ENCODE measurements at regions not wholly inside any gene's neighbourhood (a gene's known extent, or its start where the extent isn't known, plus 50 kb on each side); places are given as distances from the start of the nearest gene placed in this dataset.

DNA sequence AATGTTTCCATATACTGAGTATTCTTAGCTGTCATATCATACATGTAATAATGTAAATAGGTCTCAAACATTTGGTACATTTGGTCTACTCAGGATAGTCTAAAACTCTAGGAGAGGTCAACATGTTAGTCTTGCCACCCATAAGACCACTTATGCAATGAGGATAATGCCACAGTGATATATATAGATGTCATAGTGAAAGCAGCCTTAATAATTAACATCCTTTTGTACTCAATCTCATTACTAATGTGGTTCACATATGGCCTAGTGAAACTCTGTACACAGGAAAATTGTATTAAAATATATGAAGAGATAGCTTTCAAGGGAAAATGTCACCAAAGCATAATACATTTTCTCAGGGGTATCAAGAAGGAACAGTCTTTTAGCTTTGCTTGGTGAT is 577.9 kb downstream of the TFAP2B start:
- Histone ChIP-seq H2AFZ (replicated peaks) (no peak overlapping the region), H3K27ac (no peak overlapping the region), H3K36me3 (no peaks in the 10 kb centered on the region), H3F3A (ENCODE audit: low read depth) (no peaks in the 10 kb centered on the region), H3K27me3 (no peaks in the 10 kb centered on the region), H3K9ac (no peak overlapping the region), H3K4me2 (no peak overlapping the region), H3K4me3 (no peak overlapping the region), H3K4me1 (no peaks in the 10 kb centered on the region), H3K79me2 (ENCODE audit: low read depth) (no peaks in the 10 kb centered on the region), H4K20me1 (ENCODE audit: low read depth) (no peaks in the 10 kb centered on the region), H3K9me3 (ENCODE audit: low read depth) (no peaks in the 10 kb centered on the region)
- TF ChIP-seq EZH2phosphoT487 (IDR thresholded peaks at IDR 0.05) (no peak), EZH2 (IDR thresholded peaks at IDR 0.05) (no peak)
- TF ChIP-seq, protein P1, sequence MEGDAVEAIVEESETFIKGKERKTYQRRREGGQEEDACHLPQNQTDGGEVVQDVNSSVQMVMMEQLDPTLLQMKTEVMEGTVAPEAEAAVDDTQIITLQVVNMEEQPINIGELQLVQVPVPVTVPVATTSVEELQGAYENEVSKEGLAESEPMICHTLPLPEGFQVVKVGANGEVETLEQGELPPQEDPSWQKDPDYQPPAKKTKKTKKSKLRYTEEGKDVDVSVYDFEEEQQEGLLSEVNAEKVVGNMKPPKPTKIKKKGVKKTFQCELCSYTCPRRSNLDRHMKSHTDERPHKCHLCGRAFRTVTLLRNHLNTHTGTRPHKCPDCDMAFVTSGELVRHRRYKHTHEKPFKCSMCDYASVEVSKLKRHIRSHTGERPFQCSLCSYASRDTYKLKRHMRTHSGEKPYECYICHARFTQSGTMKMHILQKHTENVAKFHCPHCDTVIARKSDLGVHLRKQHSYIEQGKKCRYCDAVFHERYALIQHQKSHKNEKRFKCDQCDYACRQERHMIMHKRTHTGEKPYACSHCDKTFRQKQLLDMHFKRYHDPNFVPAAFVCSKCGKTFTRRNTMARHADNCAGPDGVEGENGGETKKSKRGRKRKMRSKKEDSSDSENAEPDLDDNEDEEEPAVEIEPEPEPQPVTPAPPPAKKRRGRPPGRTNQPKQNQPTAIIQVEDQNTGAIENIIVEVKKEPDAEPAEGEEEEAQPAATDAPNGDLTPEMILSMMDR (IDR thresholded peaks at IDR 0.05): no peak
- no peak overlapping the region for H3K27ac Mint-ChIP-seq
- no peak overlapping the region for H3K4me3 Mint-ChIP-seq
- no peaks in the 10 kb centered on the region for H3K9me3 Mint-ChIP-seq
- no peak for DNase-seq (ENCODE audit: low spot score)
- no peaks in the 10 kb centered on the region for H3K4me1 Mint-ChIP-seq
- no peaks in the 10 kb centered on the region for H3K36me3 Mint-ChIP-seq
- peaks cover 2% of the 10 kb centered on the region for H3K27me3 Mint-ChIP-seq (ENCODE audit: insufficient read depth, low read depth)

DNA sequence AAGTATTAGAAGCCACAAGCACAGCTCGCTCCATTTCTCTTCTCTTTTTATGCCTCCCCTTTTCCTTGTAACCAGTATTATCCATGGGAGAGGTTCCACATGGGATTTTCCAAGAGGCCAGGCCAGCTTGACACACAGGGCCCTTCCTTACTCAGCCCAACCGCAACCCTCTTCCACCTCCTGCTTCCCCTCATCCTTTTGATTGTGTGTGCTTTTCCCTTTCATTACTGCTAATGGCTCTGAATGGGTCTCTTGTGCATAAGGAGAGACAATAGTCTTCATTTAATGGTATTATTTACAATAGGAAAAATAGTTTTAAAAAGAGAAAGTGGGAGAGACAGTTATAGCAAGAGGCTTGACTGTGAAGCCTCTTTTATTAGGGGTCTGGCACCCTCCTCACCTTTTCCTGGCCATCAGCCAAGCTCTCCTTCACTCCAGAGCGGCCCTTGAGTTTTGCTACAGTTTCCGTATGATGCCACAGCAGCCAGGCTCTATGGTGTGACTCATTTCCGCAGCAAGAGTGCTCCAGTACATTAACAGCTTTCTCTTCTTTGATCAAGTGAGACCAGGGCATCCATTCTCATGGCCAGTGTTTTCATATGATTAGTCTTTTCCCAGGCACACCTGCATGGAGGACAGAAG is 579.5 kb downstream of the TFAP2B start:
- Histone ChIP-seq H3K4me3 (no peak overlapping the region), H4K20me1 (ENCODE audit: low read depth) (no peaks in the 10 kb centered on the region), H3K27me3 (no peaks in the 10 kb centered on the region), H3K79me2 (ENCODE audit: low read depth) (no peaks in the 10 kb centered on the region), H3K4me1 (no peaks in the 10 kb centered on the region), H3K9me3 (ENCODE audit: low read depth) (no peaks in the 10 kb centered on the region), H3K9ac (no peak overlapping the region), H3K36me3 (no peaks in the 10 kb centered on the region), H3K27ac (no peak overlapping the region), H2AFZ (replicated peaks) (no peak overlapping the region), H3K4me2 (no peak overlapping the region), H3F3A (ENCODE audit: low read depth) (no peaks in the 10 kb centered on the region)
- DNase-seq (ENCODE audit: low spot score): no peak
- TF ChIP-seq EZH2 (IDR thresholded peaks at IDR 0.05) (no peak), EZH2phosphoT487 (IDR thresholded peaks at IDR 0.05) (no peak)
- TF ChIP-seq, protein P1 (IDR thresholded peaks at IDR 0.05): no peak
- no peak overlapping the region for H3K27ac Mint-ChIP-seq
- H3K36me3 Mint-ChIP-seq: no peaks in the 10 kb centered on the region
- H3K27me3 Mint-ChIP-seq (ENCODE audit: insufficient read depth, low read depth): no peaks in the 10 kb centered on the region
- no peaks in the 10 kb centered on the region for H3K9me3 Mint-ChIP-seq
- no peaks in the 10 kb centered on the region for H3K4me1 Mint-ChIP-seq
- H3K4me3 Mint-ChIP-seq: no peak overlapping the region

DNA sequence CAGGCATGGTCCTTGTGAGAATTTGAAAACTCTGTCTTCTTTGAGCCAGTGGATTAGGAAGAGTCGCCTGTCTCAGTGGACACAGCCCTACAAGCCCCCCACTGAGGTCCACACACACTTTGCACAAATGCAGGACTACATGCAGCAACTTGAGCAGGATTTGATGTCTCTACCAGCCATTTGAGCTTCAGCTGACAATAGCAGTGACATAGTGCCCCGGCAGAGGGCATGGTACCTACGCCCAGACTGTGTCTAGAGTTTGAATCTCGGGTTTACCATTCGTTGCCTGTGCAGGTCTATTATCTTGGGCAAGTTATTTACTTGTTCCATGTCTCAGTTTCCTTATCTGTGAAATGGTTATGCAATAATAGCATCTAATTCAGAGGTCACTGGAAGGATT is 580.1 kb downstream of the TFAP2B start:
- Histone ChIP-seq H3K9me3 (ENCODE audit: low read depth) (no peaks in the 10 kb centered on the region), H3F3A (ENCODE audit: low read depth) (no peaks in the 10 kb centered on the region), H3K27ac (no peak overlapping the region), H3K79me2 (ENCODE audit: low read depth) (no peaks in the 10 kb centered on the region), H3K36me3 (no peaks in the 10 kb centered on the region), H2AFZ (replicated peaks) (no peak overlapping the region), H3K4me2 (no peak overlapping the region), H4K20me1 (ENCODE audit: low read depth) (no peaks in the 10 kb centered on the region), H3K4me3 (no peak overlapping the region), H3K4me1 (no peaks in the 10 kb centered on the region), H3K27me3 (no peaks in the 10 kb centered on the region), H3K9ac (no peak overlapping the region)
- H3K4me3 Mint-ChIP-seq: no peak overlapping the region
- no peaks in the 10 kb centered on the region for H3K27me3 Mint-ChIP-seq (ENCODE audit: insufficient read depth, low read depth)
- H3K9me3 Mint-ChIP-seq: no peaks in the 10 kb centered on the region
- no peak overlapping the region for H3K27ac Mint-ChIP-seq
- no peak for DNase-seq (ENCODE audit: low spot score)
- H3K4me1 Mint-ChIP-seq: no peaks in the 10 kb centered on the region
- TF ChIP-seq EZH2 (IDR thresholded peaks at IDR 0.05): no peak
- TF ChIP-seq EZH2phosphoT487 (IDR thresholded peaks at IDR 0.05): no peak
- TF ChIP-seq, protein P1 (IDR thresholded peaks at IDR 0.05): no peak
- no peaks in the 10 kb centered on the region for H3K36me3 Mint-ChIP-seq
